Endothelial cell of hepatic sinusoid (primary cell): ENCODE measurements at regions not wholly inside any gene's neighbourhood (a gene's known extent, or its start where the extent isn't known, plus 50 kb on each side); places are given as distances from the start of the nearest gene placed in this dataset.
"Not testable (repeated sequence)": the region's sequence is repeated elsewhere in the genome, so short reads cannot be mapped to it uniquely, and the experiment has no call there.

Experiments
- in situ Hi-C: cut with HindIII; loops from 2 replicates; pipeline ENCODE4 v1.10.0; 2017; ENCODE audit warnings: low sequenced_read_pairs

DNA sequence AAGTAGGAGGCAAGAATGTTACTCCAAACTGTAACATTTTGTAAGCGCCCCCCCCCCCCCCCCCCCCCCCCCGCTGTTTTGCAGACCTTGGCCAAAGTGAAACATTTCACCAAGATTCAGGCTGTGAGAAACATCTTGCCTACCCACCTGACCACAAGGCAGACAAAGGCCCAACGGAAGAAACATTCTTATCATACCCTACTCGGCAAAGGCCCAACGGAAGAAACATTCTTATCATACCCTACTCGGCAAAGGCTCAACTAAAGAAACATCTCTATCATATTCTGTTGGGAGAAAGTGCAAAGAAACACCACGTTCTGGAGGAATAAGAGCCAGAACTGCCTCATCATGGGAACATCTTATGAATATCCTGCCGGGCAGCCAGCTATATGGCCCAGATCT is 117.1 kb downstream of the JRKL start:
- in situ Hi-C loops, result no loop called here

DNA sequence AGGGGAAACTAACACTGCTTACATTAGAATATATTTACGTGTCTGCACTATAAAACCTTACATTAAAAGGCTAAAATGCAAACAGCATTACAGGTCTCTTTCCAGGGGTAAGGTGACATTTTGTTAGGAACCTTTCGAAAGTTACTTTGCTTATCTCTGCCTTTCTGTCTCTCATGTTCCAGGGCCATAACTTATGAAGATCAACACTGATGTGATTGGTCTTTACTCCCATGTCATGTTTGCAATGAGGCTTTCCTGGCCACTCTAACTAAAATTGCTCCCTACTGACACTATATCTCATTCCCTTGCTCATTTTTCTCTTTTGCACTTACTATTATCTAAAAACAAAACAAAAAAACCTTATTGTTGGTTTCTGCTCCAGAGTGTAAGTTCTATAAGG is 119.0 kb downstream of the JRKL start:
- in situ Hi-C loops, result no loop called here

- in situ Hi-C loops, result no loop called here
These were observed 131.1 kb downstream of the JRKL start for GRCh38 chr11:96520939-96521338.

DNA sequence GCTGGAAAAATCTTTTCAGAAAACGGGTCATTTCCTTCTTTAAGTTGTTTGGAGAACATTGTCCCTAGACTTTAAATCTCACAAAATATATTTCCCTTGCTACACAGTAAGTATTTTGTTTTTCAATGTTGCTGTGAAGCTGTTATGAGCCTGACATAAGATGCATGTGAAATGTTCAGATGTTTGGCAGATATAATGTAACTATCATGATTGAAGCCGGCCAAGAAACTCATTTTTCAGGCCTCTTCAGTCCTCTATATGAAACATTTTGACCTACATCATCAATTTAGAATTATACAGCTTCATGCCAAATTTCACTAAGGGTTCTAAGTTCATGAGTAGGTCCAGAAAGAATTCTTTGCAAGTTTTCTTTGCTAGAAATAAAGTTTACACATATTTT is 133.8 kb downstream of the JRKL start:
- in situ Hi-C loops, result no loop called here

DNA sequence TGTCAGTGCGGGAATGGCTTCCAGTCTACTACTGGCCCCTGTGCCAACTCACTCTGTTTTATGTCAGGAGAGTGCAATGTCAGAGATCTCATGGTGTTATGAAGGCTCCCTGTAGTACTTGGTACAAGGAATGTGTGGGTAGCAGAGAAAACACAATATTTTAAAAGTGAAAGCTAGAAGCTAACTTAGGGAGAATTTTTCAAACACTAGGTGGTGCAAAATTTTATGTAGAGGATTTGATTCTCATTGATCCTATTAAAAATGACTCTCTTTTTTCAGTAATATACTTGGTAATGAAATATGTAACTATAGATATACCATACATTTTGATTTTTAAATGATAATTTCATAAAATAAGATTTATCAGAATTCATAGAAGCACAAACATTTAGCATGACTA is 134.7 kb downstream of the JRKL start:
- in situ Hi-C loops, result no loop called here

DNA sequence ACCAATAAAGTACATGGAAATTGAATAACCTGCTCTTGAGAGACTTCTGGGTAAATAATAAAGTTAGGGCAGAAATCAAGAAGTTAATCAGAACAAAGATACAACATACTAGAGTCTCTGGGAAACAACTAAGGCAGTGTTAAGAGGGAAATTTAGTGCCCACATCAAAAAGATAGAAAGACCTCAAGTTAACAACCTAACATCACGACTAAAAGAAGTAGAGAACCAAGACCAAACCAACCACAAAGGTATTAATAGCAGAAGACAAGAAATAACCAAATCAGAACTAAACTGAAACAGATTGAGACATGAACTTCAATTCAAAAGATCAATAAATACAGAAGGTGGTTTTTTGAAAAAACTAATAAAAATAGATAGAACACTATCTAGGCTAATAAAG is 140.7 kb downstream of the JRKL start:
- in situ Hi-C loops, result no loop called here

GRCh38 chr11:96538104-96538503 is 148.3 kb downstream of the JRKL start:
- in situ Hi-C loops, result loop anchor here (5.0 kb wide), 1 partner anchor 39 kb away; no protein-coding TSS in a partner anchor

DNA sequence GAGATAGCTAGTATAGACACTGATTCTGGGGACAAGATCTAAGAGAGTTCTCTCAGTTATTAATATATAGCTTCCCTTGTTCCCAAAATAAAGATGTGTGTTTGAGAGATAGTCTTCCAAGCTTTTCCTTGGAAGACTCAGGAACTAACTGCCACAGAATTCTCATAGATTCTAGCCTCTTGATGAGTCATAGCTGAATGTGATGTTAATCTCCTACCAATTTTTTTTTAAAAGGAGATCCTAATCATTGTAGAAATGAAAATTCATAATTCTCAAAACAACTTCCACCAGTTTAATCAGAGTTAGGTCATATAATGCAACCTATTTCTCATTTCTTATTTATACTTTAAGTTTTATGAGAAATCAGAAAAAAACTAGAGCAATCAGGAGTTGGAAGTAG is 148.8 kb downstream of the JRKL start:
- in situ Hi-C loops, result loop anchor here (5.0 kb wide), 1 partner anchor 39 kb away; no protein-coding TSS in a partner anchor

DNA sequence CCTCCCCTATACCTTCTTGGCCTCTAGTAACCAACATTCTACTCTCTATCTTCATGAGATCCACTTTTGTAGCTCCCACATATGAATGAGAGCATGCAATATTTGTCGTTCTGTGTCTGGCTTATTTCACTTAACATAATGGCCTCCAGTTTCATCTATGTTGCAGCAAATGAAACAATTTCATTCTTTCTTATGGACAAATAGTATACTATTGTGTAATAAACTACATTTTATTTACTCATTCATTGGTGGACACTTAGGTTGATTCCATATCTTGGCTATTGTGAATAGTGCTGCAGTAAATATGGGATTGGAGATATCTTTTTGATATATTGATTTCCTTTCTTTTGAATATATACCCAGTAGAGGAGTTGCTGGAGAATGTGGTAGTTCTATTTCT is 151.1 kb downstream of the JRKL start:
- in situ Hi-C loops, result no loop called here

DNA sequence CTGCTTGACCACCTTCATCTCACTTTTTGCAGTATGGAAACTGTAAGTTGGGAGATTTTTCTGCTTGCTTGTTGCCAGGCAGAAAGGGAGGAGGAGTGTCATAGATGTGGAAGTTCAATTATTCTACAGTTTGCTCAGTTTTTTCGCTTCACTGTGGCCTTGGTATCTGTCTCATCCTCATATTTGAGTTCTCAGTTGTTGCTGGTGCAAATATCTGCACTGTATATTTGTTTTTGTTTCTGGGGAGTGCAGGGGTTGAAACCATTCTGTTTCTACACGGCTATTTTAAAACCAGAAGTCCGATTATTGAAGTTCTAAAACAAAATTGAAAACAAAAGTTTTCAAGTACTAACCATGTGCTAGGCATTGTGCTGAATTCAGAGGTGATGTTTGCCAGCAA is 153.4 kb downstream of the JRKL start:
- in situ Hi-C loops, result no loop called here

DNA sequence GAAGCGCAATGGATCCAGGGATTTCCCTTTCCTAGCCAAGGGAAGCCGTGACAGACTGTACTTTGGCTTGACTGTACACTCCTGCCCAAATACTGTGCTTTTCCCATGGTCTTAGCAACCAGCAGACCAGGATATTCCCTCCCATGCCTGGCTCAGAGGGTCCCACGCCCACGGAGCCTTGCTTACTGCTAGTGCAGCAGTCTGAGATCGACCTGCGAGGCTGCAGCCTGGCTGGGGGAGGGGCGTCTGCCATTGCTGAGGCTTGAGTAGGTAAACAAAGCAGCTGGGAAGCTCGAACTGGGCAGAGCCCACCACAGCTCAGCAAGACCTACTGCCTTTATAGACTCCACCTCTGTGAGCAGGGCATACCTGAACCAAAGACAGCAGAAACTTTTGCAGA is 155.4 kb downstream of the JRKL start:
- in situ Hi-C loops, result not testable (repeated sequence)

- in situ Hi-C loops, result no loop called here
These were observed 161.3 kb downstream of the JRKL start for GRCh38 chr11:96551136-96551535.

DNA sequence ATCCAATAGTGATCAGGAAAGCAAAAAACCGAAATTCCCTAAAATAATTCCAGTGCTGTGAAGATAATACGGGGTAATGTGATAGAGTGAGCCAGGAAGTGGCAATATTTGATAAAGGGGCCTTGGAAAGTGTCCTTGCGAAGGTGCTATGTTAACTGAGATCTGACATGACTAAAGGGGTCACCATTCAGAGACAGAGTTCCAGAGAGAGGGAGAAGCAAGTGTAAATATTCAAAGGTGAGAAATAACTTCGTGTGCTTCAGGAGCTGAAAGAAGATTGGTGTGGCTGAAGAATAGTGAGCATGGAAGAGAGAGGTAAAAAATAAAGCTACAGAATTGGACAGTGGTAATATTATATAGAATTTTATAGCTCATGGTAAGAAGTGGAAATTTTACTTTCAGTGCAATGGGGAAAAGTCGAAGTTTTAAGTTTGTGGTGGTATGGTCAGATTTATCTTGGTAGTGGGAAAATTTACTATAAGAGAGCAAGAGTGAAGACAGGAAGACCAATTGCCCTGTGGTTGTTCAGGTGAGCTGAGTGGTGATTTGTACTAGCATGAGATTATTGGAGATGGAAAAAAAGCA is 164.5 kb downstream of the JRKL start:
- in situ Hi-C loops, result no loop called here

DNA sequence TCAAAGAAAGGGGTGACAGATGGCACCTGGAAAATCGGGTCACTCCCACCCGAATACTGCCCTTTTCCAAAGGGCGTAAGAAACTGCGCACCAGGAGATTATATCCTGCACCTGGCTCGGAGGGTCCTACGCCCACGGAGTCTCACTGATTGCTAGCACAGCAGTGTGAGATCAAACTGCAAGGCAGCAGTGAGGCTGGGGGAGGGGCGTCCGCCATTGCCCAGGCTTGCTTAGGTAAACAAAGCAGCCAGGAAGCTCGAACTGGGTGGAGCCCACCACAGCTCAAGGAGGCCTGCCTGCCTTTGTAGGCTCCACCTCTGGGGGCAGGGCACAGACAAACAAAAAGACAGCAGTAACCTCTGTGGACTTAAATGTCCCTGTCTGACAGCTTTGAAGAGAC is 166.0 kb downstream of the JRKL start:
- in situ Hi-C loops, result not testable (repeated sequence)

GRCh38 chr11:96560727-96561126 is 170.9 kb downstream of the JRKL start:
- in situ Hi-C loops, result not testable (repeated sequence)

GRCh38 chr11:96567176-96567575 is 177.4 kb downstream of the JRKL start:
- in situ Hi-C loops, result no loop called here

DNA sequence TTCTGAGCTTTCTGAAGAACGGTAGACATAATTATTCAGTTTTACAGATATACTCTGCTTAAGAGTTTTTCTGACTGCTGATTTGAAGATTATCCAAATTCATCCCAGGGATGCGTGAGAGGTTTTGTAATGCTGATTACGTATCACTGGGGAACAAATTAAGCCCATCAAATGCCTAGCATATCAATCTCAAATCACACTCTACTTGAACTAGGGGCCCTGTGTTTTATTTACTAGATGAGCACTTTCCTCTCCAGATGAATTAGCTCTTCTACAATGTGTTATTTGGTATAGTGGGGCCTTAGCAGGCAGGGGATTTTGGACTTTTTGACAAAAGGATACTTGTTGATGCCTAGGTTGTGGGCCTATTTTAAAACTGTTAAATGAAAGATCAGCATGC is 177.9 kb downstream of the JRKL start:
- in situ Hi-C loops, result no loop called here

DNA sequence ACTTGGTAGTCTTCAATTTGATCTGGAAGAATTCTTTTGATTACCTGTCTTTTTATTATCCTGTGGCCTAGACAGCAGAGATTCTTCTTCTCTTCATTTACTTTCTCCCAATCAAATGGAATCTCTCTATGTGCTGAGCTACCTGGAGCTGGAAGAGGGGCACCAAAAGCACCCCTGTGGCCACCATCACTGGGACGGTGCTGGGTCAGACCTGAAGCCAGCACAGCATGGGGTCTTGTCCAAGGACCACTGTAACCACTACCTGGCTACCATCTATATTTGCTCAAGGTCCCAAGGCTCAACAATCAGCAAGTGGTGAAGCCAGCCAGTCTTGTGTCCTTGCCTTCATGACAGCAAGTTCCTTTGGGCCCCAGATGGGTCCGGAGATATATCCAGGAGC is 186.6 kb downstream of the JRKL start:
- in situ Hi-C loops, result loop anchor here (5.0 kb wide), 1 partner anchor 39 kb away; no protein-coding TSS in a partner anchor

DNA sequence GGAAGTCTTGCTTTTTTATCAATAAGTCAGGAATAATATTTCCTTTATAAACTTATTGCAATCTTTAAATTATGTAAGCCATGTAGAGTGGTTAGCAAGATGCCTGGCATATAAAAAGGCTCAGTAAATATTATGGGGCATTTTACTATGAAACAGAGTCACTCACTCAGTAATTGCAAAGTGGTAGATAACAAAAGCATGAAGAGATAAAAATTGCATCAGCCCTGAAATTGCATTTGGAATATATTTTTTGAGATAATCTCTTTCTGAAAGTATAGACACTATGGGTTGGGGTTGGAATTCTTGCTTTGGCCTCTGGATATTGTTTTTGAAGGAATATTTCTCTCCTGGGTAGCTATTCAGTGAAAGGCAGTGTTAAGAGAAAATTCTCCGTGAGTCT is 188.6 kb downstream of the JRKL start:
- in situ Hi-C loops, result loop anchor here (5.0 kb wide), 1 partner anchor 41 kb away; no protein-coding TSS in a partner anchor

GRCh38 chr11:96579656-96580055 is 189.8 kb downstream of the JRKL start:
- in situ Hi-C loops, result loop anchor here (5.0 kb wide), 1 partner anchor 42 kb away; no protein-coding TSS in a partner anchor

- in situ Hi-C loops, result no loop called here
These were observed 190.7 kb downstream of the JRKL start for GRCh38 chr11:96580476-96581040.

- in situ Hi-C loops, result not testable (repeated sequence)
These were observed 196.4 kb downstream of the JRKL start for GRCh38 chr11:96585944-96586880.
